ENCODE measurements at regions not wholly inside any gene's neighbourhood (a gene's known extent, or its start where the extent isn't known, plus 50 kb on each side); places are given as distances from the start of the nearest gene placed in this dataset.

GRCh38 chr13:20348018-20348417 lies 115.9 kb upstream of the GJB6 start (continued):
- TF ChIP-seq USF1 (CRISPR knock-in tag; IDR thresholded peaks at IDR 0.05) (no peak), USF2 (CRISPR knock-in tag; IDR thresholded peaks at IDR 0.05) (no peak)

DNA sequence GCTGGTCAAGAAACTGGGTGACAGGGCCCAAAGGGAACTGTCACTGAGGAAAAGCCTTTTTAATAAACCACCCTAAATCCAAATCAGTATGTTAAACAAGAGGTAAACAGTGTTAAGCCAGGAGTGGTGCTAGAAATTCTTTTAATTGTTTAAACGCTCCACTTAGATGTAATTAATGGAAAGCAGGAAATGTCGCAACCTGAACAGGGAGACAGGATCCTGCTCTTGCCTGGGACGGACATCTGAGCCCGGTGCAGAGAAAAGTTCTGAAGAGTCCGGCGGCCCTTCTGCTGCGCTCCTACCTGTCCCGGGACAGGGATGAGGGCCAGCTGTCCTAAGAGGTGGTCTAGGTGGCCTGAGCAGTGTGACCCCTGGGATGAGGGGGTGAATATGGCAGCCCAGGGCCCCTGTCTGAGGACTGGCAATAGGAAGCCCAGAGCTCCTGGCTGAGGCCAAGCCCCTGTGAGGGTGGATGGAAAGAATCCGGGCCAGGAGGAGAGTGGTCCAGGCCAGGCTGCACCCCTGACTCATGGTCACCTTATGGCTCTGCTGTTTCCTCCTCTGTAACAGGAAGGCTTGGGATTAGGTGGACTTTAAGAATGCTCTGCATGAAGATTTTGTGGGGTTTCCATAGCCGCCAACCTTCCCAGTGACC lies 112.8 kb upstream of the GJB6 start:
- Mint-ChIP-seq H3K27ac (no peak overlapping the region), H3K27me3 (ENCODE audit: low read depth) (no peaks in the 10 kb centered on the region; the same call in 1 of the 2 replicates)
- CTCF ChIA-PET: no interaction called here

DNA sequence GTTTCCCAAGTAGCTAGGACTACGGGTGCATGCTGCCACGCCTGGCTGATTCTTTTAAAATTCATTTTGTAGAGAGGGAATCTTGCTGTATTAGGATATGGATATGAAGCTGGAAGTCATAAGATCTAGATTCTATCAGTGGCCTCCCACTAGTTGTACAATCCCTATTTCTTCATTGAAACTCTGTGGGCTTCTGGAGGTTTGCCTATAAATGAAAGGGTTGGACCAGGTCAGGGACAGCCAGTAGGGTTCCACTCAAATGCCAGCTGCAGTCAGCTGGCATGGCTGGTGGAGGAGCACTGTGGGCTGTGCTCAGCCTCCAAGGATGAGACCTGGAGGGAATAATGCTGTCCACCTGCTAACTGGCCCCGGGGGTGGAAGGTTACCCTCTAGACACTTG lies 110.2 kb upstream of the GJB6 start:
- H3K36me3 Mint-ChIP-seq: no peaks in the 10 kb centered on the region
- 0 out of 2 replicates have a peak, but pooled peaks cover 7% of the 10 kb centered on the region for H3K4me1 Mint-ChIP-seq
- ATAC-seq (no peak), DNase-seq (ENCODE audit: low spot score) (no peak)
- ChIA-PET POLR2A (no interaction called here), CTCF (no interaction called here)
- H3K27me3 Mint-ChIP-seq (ENCODE audit: low read depth): no peaks in the 10 kb centered on the region
- no peaks in the 10 kb centered on the region for H3K9me3 Mint-ChIP-seq
- no peak overlapping the region for H3K27ac Mint-ChIP-seq
- H3K4me3 Mint-ChIP-seq: no peak overlapping the region
- TF ChIP-seq MAX (CRISPR knock-in tag; IDR thresholded peaks at IDR 0.05) (no peak), JUN (CRISPR knock-in tag; IDR thresholded peaks at IDR 0.05) (no peak), EMX1 (CRISPR knock-in tag; IDR thresholded peaks at IDR 0.05) (no peak), GTF2I (CRISPR knock-in tag; conservative IDR thresholded peaks at IDR 0.05) (no peak), HMGA2 (CRISPR knock-in tag; IDR thresholded peaks at IDR 0.05) (no peak), GABPB1 (CRISPR knock-in tag; IDR thresholded peaks at IDR 0.05) (no peak), IRF2 (CRISPR knock-in tag; IDR thresholded peaks at IDR 0.05; ENCODE audit: borderline replicate concordance, low read depth) (no peak), SOX15 (CRISPR knock-in tag; IDR thresholded peaks at IDR 0.05) (no peak), TEAD4 (CRISPR knock-in tag; IDR thresholded peaks at IDR 0.05) (no peak), ZNF121 (CRISPR knock-in tag; IDR thresholded peaks at IDR 0.05) (no peak), STAT6 (CRISPR knock-in tag; conservative IDR thresholded peaks at IDR 0.05; ENCODE audit: low read depth) (no peak), OVOL2 (CRISPR knock-in tag; IDR thresholded peaks at IDR 0.05; ENCODE audit: borderline replicate concordance) (no peak), ZNF396 (CRISPR knock-in tag; IDR thresholded peaks at IDR 0.05; ENCODE audit: borderline replicate concordance) (no peak)
- TF ChIP-seq, protein P1, sequence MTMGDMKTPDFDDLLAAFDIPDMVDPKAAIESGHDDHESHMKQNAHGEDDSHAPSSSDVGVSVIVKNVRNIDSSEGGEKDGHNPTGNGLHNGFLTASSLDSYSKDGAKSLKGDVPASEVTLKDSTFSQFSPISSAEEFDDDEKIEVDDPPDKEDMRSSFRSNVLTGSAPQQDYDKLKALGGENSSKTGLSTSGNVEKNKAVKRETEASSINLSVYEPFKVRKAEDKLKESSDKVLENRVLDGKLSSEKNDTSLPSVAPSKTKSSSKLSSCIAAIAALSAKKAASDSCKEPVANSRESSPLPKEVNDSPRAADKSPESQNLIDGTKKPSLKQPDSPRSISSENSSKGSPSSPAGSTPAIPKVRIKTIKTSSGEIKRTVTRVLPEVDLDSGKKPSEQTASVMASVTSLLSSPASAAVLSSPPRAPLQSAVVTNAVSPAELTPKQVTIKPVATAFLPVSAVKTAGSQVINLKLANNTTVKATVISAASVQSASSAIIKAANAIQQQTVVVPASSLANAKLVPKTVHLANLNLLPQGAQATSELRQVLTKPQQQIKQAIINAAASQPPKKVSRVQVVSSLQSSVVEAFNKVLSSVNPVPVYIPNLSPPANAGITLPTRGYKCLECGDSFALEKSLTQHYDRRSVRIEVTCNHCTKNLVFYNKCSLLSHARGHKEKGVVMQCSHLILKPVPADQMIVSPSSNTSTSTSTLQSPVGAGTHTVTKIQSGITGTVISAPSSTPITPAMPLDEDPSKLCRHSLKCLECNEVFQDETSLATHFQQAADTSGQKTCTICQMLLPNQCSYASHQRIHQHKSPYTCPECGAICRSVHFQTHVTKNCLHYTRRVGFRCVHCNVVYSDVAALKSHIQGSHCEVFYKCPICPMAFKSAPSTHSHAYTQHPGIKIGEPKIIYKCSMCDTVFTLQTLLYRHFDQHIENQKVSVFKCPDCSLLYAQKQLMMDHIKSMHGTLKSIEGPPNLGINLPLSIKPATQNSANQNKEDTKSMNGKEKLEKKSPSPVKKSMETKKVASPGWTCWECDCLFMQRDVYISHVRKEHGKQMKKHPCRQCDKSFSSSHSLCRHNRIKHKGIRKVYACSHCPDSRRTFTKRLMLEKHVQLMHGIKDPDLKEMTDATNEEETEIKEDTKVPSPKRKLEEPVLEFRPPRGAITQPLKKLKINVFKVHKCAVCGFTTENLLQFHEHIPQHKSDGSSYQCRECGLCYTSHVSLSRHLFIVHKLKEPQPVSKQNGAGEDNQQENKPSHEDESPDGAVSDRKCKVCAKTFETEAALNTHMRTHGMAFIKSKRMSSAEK (CRISPR knock-in tag; IDR thresholded peaks at IDR 0.05; ENCODE audit: borderline replicate concordance): no peak

More for the DNA sequence above, 112.8 kb upstream of the GJB6 start:
- no peak for TF ChIP-seq CDX4 (CRISPR knock-in tag; IDR thresholded peaks at IDR 0.05; ENCODE audit: borderline replicate concordance)
- TF ChIP-seq, protein P2, sequence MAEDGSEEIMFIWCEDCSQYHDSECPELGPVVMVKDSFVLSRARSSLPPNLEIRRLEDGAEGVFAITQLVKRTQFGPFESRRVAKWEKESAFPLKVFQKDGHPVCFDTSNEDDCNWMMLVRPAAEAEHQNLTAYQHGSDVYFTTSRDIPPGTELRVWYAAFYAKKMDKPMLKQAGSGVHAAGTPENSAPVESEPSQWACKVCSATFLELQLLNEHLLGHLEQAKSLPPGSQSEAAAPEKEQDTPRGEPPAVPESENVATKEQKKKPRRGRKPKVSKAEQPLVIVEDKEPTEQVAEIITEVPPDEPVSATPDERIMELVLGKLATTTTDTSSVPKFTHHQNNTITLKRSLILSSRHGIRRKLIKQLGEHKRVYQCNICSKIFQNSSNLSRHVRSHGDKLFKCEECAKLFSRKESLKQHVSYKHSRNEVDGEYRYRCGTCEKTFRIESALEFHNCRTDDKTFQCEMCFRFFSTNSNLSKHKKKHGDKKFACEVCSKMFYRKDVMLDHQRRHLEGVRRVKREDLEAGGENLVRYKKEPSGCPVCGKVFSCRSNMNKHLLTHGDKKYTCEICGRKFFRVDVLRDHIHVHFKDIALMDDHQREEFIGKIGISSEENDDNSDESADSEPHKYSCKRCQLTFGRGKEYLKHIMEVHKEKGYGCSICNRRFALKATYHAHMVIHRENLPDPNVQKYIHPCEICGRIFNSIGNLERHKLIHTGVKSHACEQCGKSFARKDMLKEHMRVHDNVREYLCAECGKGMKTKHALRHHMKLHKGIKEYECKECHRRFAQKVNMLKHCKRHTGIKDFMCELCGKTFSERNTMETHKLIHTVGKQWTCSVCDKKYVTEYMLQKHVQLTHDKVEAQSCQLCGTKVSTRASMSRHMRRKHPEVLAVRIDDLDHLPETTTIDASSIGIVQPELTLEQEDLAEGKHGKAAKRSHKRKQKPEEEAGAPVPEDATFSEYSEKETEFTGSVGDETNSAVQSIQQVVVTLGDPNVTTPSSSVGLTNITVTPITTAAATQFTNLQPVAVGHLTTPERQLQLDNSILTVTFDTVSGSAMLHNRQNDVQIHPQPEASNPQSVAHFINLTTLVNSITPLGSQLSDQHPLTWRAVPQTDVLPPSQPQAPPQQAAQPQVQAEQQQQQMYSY (CRISPR knock-in tag; IDR thresholded peaks at IDR 0.05): peak; percentile 91
- POLR2A ChIA-PET: no interaction called here
- Mint-ChIP-seq H3K9me3 (peaks cover 11% of the 10 kb centered on the region), H3K4me1 (peaks cover 13% of the 10 kb centered on the region), H3K4me3 (no peak overlapping the region), H3K36me3 (no peaks in the 10 kb centered on the region)
- ATAC-seq (peak; percentile 43; the same call in 1 of the 2 replicates), DNase-seq (ENCODE audit: low spot score) (no peak)

Measured in WTC11 (cell line).